ENCODE measurements at regions not wholly inside any gene's neighbourhood (a gene's known extent, or its start where the extent isn't known, plus 50 kb on each side); places are given as distances from the start of the nearest gene placed in this dataset.
"Not testable (repeated sequence)": the region's sequence is repeated elsewhere in the genome, so short reads cannot be mapped to it uniquely, and the experiment has no call there.

- TF ChIP-seq CTCF (IDR thresholded peaks at IDR 0.05; ENCODE audit: control insufficient read depth, extremely low read depth, insufficient read depth): peak; percentile 25; the same call in 1 of the 2 replicates
- no peak overlapping the region for H3K4me3 ChIP-seq (ENCODE audit: low read depth, low read length)
- DNase-seq (ENCODE audit: low read depth): no peak
Observed at GRCh38 chr6:151690303-151690702, 117.2 kb upstream of the ESR1 start.

- no peak overlapping the region for H3K4me3 ChIP-seq (ENCODE audit: low read depth, low read length)
- no peak for DNase-seq (ENCODE audit: low read depth)
- TF ChIP-seq CTCF (IDR thresholded peaks at IDR 0.05; ENCODE audit: control insufficient read depth, extremely low read depth, insufficient read depth): no peak
Observed at GRCh38 chr6:151690768-151691562, 116.5 kb upstream of the ESR1 start.

- TF ChIP-seq CTCF (IDR thresholded peaks at IDR 0.05; ENCODE audit: control insufficient read depth, extremely low read depth, insufficient read depth): no peak
- H3K4me3 ChIP-seq (ENCODE audit: low read depth, low read length): no peak overlapping the region
- no peak for DNase-seq (ENCODE audit: low read depth)
Observed at GRCh38 chr6:151692216-151692615, 115.3 kb upstream of the ESR1 start.

GRCh38 chr6:151693366-151693765, 114.1 kb upstream of the ESR1 start:
- no peak for DNase-seq (ENCODE audit: low read depth)
- no peak for TF ChIP-seq CTCF (IDR thresholded peaks at IDR 0.05; ENCODE audit: control insufficient read depth, extremely low read depth, insufficient read depth)
- no peak overlapping the region for H3K4me3 ChIP-seq (ENCODE audit: low read depth, low read length)

GRCh38 chr6:151695156-151695555, 112.3 kb upstream of the ESR1 start:
- TF ChIP-seq CTCF (IDR thresholded peaks at IDR 0.05; ENCODE audit: control insufficient read depth, extremely low read depth, insufficient read depth): no peak
- no peak overlapping the region for H3K4me3 ChIP-seq (ENCODE audit: low read depth, low read length)
- DNase-seq (ENCODE audit: low read depth): no peak

GRCh38 chr6:151696302-151696701, 111.2 kb upstream of the ESR1 start:
- DNase-seq (ENCODE audit: low read depth); H3K4me3 ChIP-seq (ENCODE audit: low read depth, low read length): not testable (repeated sequence)

- DNase-seq (ENCODE audit: low read depth): no peak
- H3K4me3 ChIP-seq (ENCODE audit: low read depth, low read length): no peak overlapping the region
- no peak for TF ChIP-seq CTCF (IDR thresholded peaks at IDR 0.05; ENCODE audit: control insufficient read depth, extremely low read depth, insufficient read depth)
Observed at GRCh38 chr6:151698931-151699700, 108.4 kb upstream of the ESR1 start.
